T-cell (primary cell): ENCODE measurements at regions not wholly inside any gene's neighbourhood (a gene's known extent, or its start where the extent isn't known, plus 50 kb on each side); places are given as distances from the start of the nearest gene placed in this dataset.
"Not testable (repeated sequence)": the region's sequence is repeated elsewhere in the genome, so short reads cannot be mapped to it uniquely, and the experiment has no call there.

Experiments used
- ATAC-seq, 4 experiments: fragments of 200-7000 bp in 3 of 4; fragments of 150-1000 bp in 1 of 4; cut with Tn5 transposase; replicated peaks in 1 of 4; 1 replicate in 3 of 4; 2 replicates in 1 of 4; pipeline ENCODE4 v1.10.0; 2021; ENCODE audit warnings: moderate library complexity in 3 of 4, mild to moderate bottlenecking in 2 of 4, moderate number of reproducible peaks in 1 of 4
- CTCF ChIA-PET, 2 donors: fragments of 300-600 bp; sonication (Branson Sonifier 250); formaldehyde crosslinking; loops; one replicate each; lab custom pipeline; 2022; ENCODE audit warnings: antibody characterized with exemption in 2 of 2; lab: Charles Lee
- POLR2A ChIA-PET, 2 donors: fragments of 300-600 bp; sonication (Branson Sonifier 250); formaldehyde crosslinking; loops; one replicate each; lab custom pipeline; 2022; ENCODE audit warnings: antibody characterized with exemption in 2 of 2; lab: Charles Lee
- DNase-seq, 35 experiments: peaks; one replicate each; pipeline versions ENCODE4 v3.0.0 to v3.0.0-alpha.2; 2013 to 2023
- H3K27ac ChIP-seq: one replicate; pipeline ENCODE4 v1.5.1; 2013; ENCODE audit warnings: low read length
- H3K27me3 ChIP-seq, 2 experiments: replicated peaks in 1 of 2; 1 replicate in 1 of 2; 2 replicates in 1 of 2; pipeline versions ENCODE4 v1.6.1 to v1.7.0; 2013; ENCODE audit warnings: low read length in 1 of 2, mixed read lengths in 1 of 2; ENCODE audit not compliant: control insufficient read depth in 2 of 2, insufficient read depth in 2 of 2; ENCODE audit errors: extremely low read depth in 1 of 2
- H3K36me3 ChIP-seq, 2 donors: 1 replicate in 1 of 2; 2 replicates in 1 of 2; pipeline versions ENCODE4 v1.6.1 to v1.7.0; 2013; ENCODE audit warnings: low read length in 1 of 2; ENCODE audit not compliant: control insufficient read depth in 2 of 2, insufficient read depth in 1 of 2; ENCODE audit errors: extremely low read depth in 1 of 2
- H3K4me1 ChIP-seq, 2 experiments: 1 replicate in 1 of 2; 2 replicates in 1 of 2; pipeline versions ENCODE4 v1.6.1 to v1.7.0; 2013; ENCODE audit warnings: low read length in 2 of 2, mixed read lengths in 1 of 2; ENCODE audit not compliant: insufficient read depth in 2 of 2, control insufficient read depth in 1 of 2; ENCODE audit errors: extremely low read depth in 1 of 2
- H3K4me3 ChIP-seq, 2 donors: 1 replicate in 1 of 2; 2 replicates in 1 of 2; pipeline versions ENCODE4 v1.5.1 to v1.7.0; 2013; ENCODE audit warnings: mild to moderate bottlenecking in 2 of 2, low read length in 1 of 2, moderate library complexity in 1 of 2; ENCODE audit not compliant: control insufficient read depth in 1 of 2; ENCODE audit errors: extremely low read depth in 1 of 2
- H3K9me3 ChIP-seq: 2 replicates; pipeline ENCODE4 v1.7.0; 2013
- H3K27ac Mint-ChIP-seq, 2 donors: one replicate each; pipeline ENCODE4 v1.8.0; 2020 to 2021; ENCODE audit warnings: mild to moderate bottlenecking in 2 of 2, mixed read lengths in 2 of 2
- H3K27me3 Mint-ChIP-seq, 2 donors: one replicate each; pipeline ENCODE4 v1.8.0; 2021 to 2022; ENCODE audit warnings: mixed read lengths in 2 of 2
- H3K36me3 Mint-ChIP-seq: one replicate; pipeline ENCODE4 v1.8.0; 2021; ENCODE audit warnings: mixed read lengths
- H3K4me1 Mint-ChIP-seq, 3 donors: one replicate each; pipeline ENCODE4 v1.8.0; 2020 to 2022; ENCODE audit warnings: mixed read lengths in 3 of 3, mild to moderate bottlenecking in 1 of 3
- H3K4me3 Mint-ChIP-seq, 3 donors: one replicate each; pipeline ENCODE4 v1.8.0; 2020 to 2022; ENCODE audit warnings: mild to moderate bottlenecking in 3 of 3, mixed read lengths in 3 of 3, moderate library complexity in 3 of 3
- H3K9me3 Mint-ChIP-seq, 3 donors: one replicate each; pipeline ENCODE4 v1.8.0; 2020 to 2022; ENCODE audit warnings: mixed read lengths in 3 of 3
- WGBS: methylation state at CpG from one replicate; pipeline ENCODE4 v1.1.5; 2013; ENCODE audit warnings: missing lambda C conversion rate; ENCODE audit not compliant: insufficient coverage; 5-methylcytosine and 5-hydroxymethylcytosine counted together

- no peak for ATAC-seq
- H3K4me3 ChIP-seq, result no peak overlapping the region
- no peak overlapping the region for H3K27ac Mint-ChIP-seq
- no peak overlapping the region for H3K27ac ChIP-seq
- H3K4me1 ChIP-seq, result no peaks in the 10 kb centered on the region
- H3K27me3 Mint-ChIP-seq, result no peaks in the 10 kb centered on the region
- peaks cover 19 to 46% (median 33%) of the 10 kb centered on the region in 3 donors for H3K9me3 Mint-ChIP-seq
- no peak for DNase-seq
- H3K27me3 ChIP-seq, result no peaks in the 10 kb centered on the region
- no peaks in the 10 kb centered on the region for H3K9me3 ChIP-seq
- 40% methylated on average over 1 of the region's 1 CpG for WGBS
- H3K4me3 Mint-ChIP-seq, result no peak overlapping the region
- ChIA-PET CTCF (no interaction called here), POLR2A (no interaction called here)
- no peaks in the 10 kb centered on the region for H3K36me3 ChIP-seq
- no peaks in the 10 kb centered on the region for H3K36me3 Mint-ChIP-seq
- H3K4me1 Mint-ChIP-seq, result no peaks in the 10 kb centered on the region
Observed at GRCh38 chr6:60991427-60992028, 1294.5 kb downstream of the KHDRBS2 start.

- Mint-ChIP-seq H3K9me3 (peaks cover 4 to 20% (median 10%) of the 10 kb centered on the region in 3 donors), H3K4me1 (no peaks in the 10 kb centered on the region), H3K27me3 (no peaks in the 10 kb centered on the region), H3K27ac (no peak overlapping the region), H3K4me3 (no peak overlapping the region), H3K36me3 (no peaks in the 10 kb centered on the region)
- Histone ChIP-seq H3K27me3 (no peaks in the 10 kb centered on the region), H3K4me3 (no peak overlapping the region), H3K4me1 (no peaks in the 10 kb centered on the region), H3K27ac (no peak overlapping the region), H3K36me3 (no peaks in the 10 kb centered on the region), H3K9me3 (no peaks in the 10 kb centered on the region)
- CTCF ChIA-PET, result no interaction called here
- WGBS, result no CpG with 5 or more reads among the region's 3 CpGs
- POLR2A ChIA-PET, result no interaction called here
- ATAC-seq (no peak), DNase-seq (no peak)
Observed at GRCh38 chr6:60952500-60952899, 1333.5 kb downstream of the KHDRBS2 start.

- H3K9me3 Mint-ChIP-seq, result peaks cover 4 to 20% (median 13%) of the 10 kb centered on the region in 3 donors
- H3K4me1 ChIP-seq, DNase-seq, H3K36me3 ChIP-seq, CTCF ChIA-PET, H3K4me3 Mint-ChIP-seq, POLR2A ChIA-PET, H3K27me3 ChIP-seq, ATAC-seq, H3K36me3 Mint-ChIP-seq, H3K27ac Mint-ChIP-seq, H3K27me3 Mint-ChIP-seq, H3K27ac ChIP-seq, H3K9me3 ChIP-seq, H3K4me3 ChIP-seq, H3K4me1 Mint-ChIP-seq: not testable (repeated sequence)
- 38% methylated on average over 2 of the region's 5 CpGs for WGBS
Observed at GRCh38 chr6:60950221-60950923, 1335.7 kb downstream of the KHDRBS2 start.

GRCh38 chr6:60947416-60947815 lies 1338.6 kb downstream of the KHDRBS2 start:
- H3K9me3 Mint-ChIP-seq, result peaks cover 4 to 15% (median 10%) of the 10 kb centered on the region in 3 donors
- H3K27ac ChIP-seq, H3K4me1 Mint-ChIP-seq, H3K36me3 Mint-ChIP-seq, DNase-seq, H3K36me3 ChIP-seq, H3K27me3 ChIP-seq, ATAC-seq, H3K4me1 ChIP-seq, H3K27me3 Mint-ChIP-seq, POLR2A ChIA-PET, H3K4me3 Mint-ChIP-seq, H3K27ac Mint-ChIP-seq, H3K4me3 ChIP-seq, H3K9me3 ChIP-seq: not testable (repeated sequence)
- no CpG with 5 or more reads among the region's 2 CpGs for WGBS
- CTCF ChIA-PET, result interaction anchor here in 1 of 2 donors (0.7 kb wide), 1 partner anchor 1168 kb away, joined by 3 read pairs; no protein-coding TSS in a partner anchor

GRCh38 chr6:60944803-60945202 lies 1341.2 kb downstream of the KHDRBS2 start:
- POLR2A ChIA-PET, H3K36me3 ChIP-seq: not testable (repeated sequence)

GRCh38 chr6:60935970-60936369 lies 1350.1 kb downstream of the KHDRBS2 start:
- H3K9me3 ChIP-seq, H3K27ac ChIP-seq, H3K4me1 ChIP-seq, H3K27ac Mint-ChIP-seq, H3K4me1 Mint-ChIP-seq, H3K4me3 Mint-ChIP-seq, H3K27me3 Mint-ChIP-seq, H3K36me3 ChIP-seq, DNase-seq, H3K27me3 ChIP-seq, POLR2A ChIA-PET, H3K4me3 ChIP-seq, CTCF ChIA-PET, H3K36me3 Mint-ChIP-seq, ATAC-seq: not testable (repeated sequence)
- H3K9me3 Mint-ChIP-seq, result peaks cover 6 to 10% (median 7%) of the 10 kb centered on the region in 3 donors
- WGBS, result no CpG with 5 or more reads among the region's 1 CpG

More at GRCh38 chr6:60944803-60945202, 1341.2 kb downstream of the KHDRBS2 start:
- 93% methylated on average over 26 of the region's 26 CpGs for WGBS
- ATAC-seq, H3K27ac Mint-ChIP-seq, H3K9me3 Mint-ChIP-seq, H3K27me3 ChIP-seq, H3K27ac ChIP-seq, H3K4me3 Mint-ChIP-seq, H3K4me1 ChIP-seq, H3K9me3 ChIP-seq, CTCF ChIA-PET, H3K27me3 Mint-ChIP-seq, H3K4me3 ChIP-seq, H3K4me1 Mint-ChIP-seq, DNase-seq, H3K36me3 Mint-ChIP-seq: not testable (repeated sequence)
